Thoracic aorta (tissue), 2 donors: ENCODE measurements at regions not wholly inside any gene's neighbourhood (a gene's known extent, or its start where the extent isn't known, plus 50 kb on each side); places are given as distances from the start of the nearest gene placed in this dataset.

Experiments used
- ATAC-seq: fragments of 150-250 bp; one replicate; pipeline ENCODE4 v1.8.0; 2017; ENCODE audit warnings: low read depth; ENCODE audit not compliant: insufficient number of reproducible peaks, low FRiP score
- DNase-seq: peaks from one replicate; pipeline ENCODE4 v3.0.0-alpha.2; 2020; ENCODE audit warnings: low spot score
- H3K27ac ChIP-seq, 2 donors: fragments of 200-600 bp; sonication (generic); 1 replicate in 1 of 2; 2 replicates in 1 of 2; pipeline ENCODE4 v1.5.1; 2016; ENCODE audit warnings: mild to moderate bottlenecking in 2 of 2, moderate library complexity in 2 of 2
- H3K27me3 ChIP-seq: fragments of 200-600 bp; sonication (generic); replicated peaks from 2 replicates; pipeline ENCODE4 v1.6.0; 2016; ENCODE audit warnings: mild to moderate bottlenecking; ENCODE audit not compliant: insufficient read depth
- H3K36me3 ChIP-seq: fragments of 200-600 bp; sonication (generic); one replicate; pipeline ENCODE4 v1.5.1; 2016
- H3K4me1 ChIP-seq, 2 donors: fragments of 200-600 bp; sonication (generic); 1 replicate in 1 of 2; 2 replicates in 1 of 2; pipeline versions ENCODE4 v1.5.1 to v1.6.0; 2016; ENCODE audit warnings: low read depth in 2 of 2, mild to moderate bottlenecking in 1 of 2; ENCODE audit not compliant: control insufficient read depth in 1 of 2
- H3K4me3 ChIP-seq: fragments of 200-600 bp; sonication (generic); 2 replicates; pipeline ENCODE4 v1.5.1; 2016; ENCODE audit warnings: mild to moderate bottlenecking
- H3K9me3 ChIP-seq: fragments of 200-600 bp; sonication (generic); 2 replicates; pipeline ENCODE4 v1.5.1; 2016
- TF ChIP-seq, protein P1 (sequence below): fragments of 200-600 bp; sonication (generic); IDR thresholded peaks from one replicate; pipeline ENCODE4 v1.5.1; 2019; ENCODE audit warnings: antibody characterized with exemption

DNA sequence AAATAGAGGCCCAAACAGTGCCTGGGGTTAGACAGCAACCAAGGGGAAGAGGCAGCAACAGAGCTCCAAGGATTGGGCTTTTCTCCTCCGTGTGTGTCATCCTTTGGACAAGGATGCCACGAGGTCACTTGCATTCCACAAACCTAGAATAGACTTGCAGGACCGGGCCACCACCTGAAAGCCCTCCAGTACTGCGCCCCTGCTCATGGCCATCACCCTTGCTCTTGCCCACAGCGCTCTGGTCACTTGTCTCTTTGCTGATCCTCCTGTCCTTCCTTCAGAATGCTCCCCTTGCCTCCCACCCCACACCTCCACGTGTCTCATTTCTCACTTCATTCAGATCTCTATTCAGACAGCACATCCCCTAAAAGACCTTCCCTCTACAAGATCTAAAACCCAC, 247.4 kb downstream of the MATN1 start:
- ATAC-seq (no peak), DNase-seq (no peak)
- H3K4me1 ChIP-seq: no peaks in the 10 kb centered on the region
- no peak overlapping the region for H3K27ac ChIP-seq
- TF ChIP-seq, protein P1, sequence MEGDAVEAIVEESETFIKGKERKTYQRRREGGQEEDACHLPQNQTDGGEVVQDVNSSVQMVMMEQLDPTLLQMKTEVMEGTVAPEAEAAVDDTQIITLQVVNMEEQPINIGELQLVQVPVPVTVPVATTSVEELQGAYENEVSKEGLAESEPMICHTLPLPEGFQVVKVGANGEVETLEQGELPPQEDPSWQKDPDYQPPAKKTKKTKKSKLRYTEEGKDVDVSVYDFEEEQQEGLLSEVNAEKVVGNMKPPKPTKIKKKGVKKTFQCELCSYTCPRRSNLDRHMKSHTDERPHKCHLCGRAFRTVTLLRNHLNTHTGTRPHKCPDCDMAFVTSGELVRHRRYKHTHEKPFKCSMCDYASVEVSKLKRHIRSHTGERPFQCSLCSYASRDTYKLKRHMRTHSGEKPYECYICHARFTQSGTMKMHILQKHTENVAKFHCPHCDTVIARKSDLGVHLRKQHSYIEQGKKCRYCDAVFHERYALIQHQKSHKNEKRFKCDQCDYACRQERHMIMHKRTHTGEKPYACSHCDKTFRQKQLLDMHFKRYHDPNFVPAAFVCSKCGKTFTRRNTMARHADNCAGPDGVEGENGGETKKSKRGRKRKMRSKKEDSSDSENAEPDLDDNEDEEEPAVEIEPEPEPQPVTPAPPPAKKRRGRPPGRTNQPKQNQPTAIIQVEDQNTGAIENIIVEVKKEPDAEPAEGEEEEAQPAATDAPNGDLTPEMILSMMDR: no peak
- H3K27me3 ChIP-seq: no peaks in the 10 kb centered on the region
- no peaks in the 10 kb centered on the region for H3K36me3 ChIP-seq
- no peak overlapping the region for H3K4me3 ChIP-seq
- no peaks in the 10 kb centered on the region for H3K9me3 ChIP-seq

DNA sequence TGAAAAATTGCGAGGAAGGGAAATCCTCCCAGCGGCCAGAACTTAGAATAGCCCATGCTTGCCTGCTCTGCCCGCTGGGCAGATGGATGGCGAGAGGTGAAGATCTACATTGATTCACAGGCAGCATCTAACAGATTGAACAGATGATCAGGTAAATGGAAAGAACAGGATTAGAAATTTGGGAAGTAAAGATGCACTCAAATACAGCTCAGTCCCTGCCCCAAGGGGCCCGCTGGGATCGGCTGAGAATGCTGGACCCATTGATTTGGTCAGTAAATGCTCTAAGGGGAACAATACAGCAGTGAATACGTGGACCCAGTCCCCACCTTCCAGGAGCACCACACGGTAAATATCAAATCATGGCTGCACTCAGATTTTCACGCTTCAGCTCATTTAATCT, 248.2 kb downstream of the MATN1 start:
- Histone ChIP-seq H3K4me1 (no peaks in the 10 kb centered on the region), H3K4me3 (no peak overlapping the region), H3K9me3 (no peaks in the 10 kb centered on the region), H3K27me3 (no peaks in the 10 kb centered on the region), H3K27ac (no peak overlapping the region), H3K36me3 (no peaks in the 10 kb centered on the region)
- DNase-seq: no peak
- TF ChIP-seq, protein P1: no peak
- ATAC-seq: no peak

DNA sequence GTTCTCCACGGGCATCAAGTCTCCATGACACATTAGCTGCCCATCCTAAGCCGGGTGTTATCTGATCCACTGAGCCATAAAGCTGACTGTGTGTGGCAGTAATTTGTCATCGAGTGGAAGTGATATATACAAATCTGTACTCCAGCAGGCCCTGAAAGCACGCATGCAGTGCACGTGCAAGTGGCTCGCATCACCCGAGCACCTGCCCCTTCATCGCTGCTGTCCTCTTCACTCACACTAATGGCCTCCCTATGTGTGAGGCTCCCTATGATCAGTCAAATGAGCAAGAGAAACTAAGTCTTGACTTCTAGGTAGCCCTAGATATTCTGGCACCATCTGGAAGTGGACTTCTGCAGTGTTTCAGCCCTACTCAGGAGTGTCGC, 248.6 kb downstream of the MATN1 start:
- Histone ChIP-seq H3K27me3 (no peaks in the 10 kb centered on the region), H3K36me3 (no peaks in the 10 kb centered on the region), H3K4me3 (no peak overlapping the region), H3K9me3 (no peaks in the 10 kb centered on the region), H3K4me1 (no peaks in the 10 kb centered on the region), H3K27ac (no peak overlapping the region)
- TF ChIP-seq, protein P1: no peak
- ATAC-seq (no peak), DNase-seq (no peak)

DNA sequence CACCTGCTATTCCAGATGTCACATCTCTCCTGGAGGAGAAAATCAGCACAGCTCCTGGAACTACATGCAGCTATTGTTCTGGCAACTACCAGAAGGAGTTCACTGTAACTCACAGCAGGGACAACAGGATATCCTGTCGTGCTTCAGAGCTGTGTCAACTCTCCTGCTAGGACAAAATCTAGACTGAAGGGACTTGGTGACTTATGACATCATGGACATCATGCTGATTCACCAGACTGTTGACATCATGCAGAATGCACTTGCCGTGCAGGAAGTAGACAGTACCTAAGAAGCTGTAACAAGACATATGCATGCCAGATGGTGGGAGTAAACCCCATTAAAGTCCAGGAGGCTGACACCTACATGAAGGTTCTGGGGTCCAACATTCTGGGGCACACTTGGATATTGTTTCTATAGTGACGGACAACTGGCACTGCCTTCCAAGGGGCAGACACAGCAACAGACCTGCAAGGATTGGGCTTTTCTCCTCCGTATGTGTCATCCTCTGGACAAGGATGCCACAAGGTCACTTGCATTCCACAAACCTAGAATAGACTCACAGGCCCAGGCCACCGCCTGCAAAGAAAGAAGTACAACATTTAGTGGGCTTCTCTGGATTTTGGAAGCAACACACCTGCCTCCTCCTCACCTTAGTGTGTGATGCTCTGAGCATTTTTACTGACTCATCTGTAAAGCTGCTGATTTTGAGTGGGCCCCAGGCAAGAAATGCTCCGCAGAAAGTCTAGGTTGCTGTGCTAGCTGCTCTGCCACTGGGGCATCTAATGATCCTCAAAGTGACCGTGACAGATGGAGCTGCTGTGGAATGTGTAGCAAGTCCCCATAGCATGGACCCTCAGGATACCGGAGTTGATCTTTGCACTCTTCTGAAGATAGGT, 249.2 kb downstream of the MATN1 start:
- TF ChIP-seq, protein P1: no peak
- Histone ChIP-seq H3K36me3 (no peaks in the 10 kb centered on the region), H3K4me1 (no peaks in the 10 kb centered on the region), H3K4me3 (no peak overlapping the region), H3K27ac (no peak overlapping the region), H3K9me3 (no peaks in the 10 kb centered on the region), H3K27me3 (no peaks in the 10 kb centered on the region)
- ATAC-seq (no peak), DNase-seq (no peak)

DNA sequence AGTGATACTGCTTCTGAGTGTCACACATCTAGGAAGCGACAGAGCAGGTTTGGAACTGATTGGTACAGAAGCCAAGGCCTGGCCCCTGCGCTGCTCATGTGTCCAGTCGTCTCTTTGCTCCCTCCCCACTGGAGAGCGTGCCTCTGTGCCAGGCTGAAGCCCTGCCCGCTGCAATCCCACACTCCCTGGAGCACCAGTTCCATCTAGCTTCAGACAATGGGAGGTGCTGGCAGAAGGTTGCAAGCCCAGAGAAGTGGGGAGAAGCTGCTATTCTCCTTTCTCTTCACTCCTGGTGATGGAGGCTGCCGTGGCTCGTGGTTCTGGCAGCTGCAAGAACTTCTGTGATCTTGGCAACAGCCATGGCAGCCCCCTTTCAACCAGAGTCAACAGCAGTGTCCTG, 250.9 kb downstream of the MATN1 start:
- no peak overlapping the region for H3K27ac ChIP-seq

More for the DNA sequence above, 250.9 kb downstream of the MATN1 start:
- Histone ChIP-seq H3K36me3 (no peaks in the 10 kb centered on the region), H3K4me3 (no peak overlapping the region), H3K9me3 (no peaks in the 10 kb centered on the region), H3K27me3 (no peaks in the 10 kb centered on the region), H3K4me1 (no peaks in the 10 kb centered on the region)
- DNase-seq (no peak), ATAC-seq (no peak)
- TF ChIP-seq, protein P1: no peak
